Sigmoid colon (tissue), 4 donors: ENCODE measurements at regions not wholly inside any gene's neighbourhood (a gene's known extent, or its start where the extent isn't known, plus 50 kb on each side); places are given as distances from the start of the nearest gene placed in this dataset.

ENCODE experiments used
- EP300 ChIP-seq, 4 donors: sonication (generic); formaldehyde crosslinking; IDR thresholded peaks; one replicate each; pipeline ENCODE4 v1.6.1; 2017; ENCODE audit warnings: antibody characterized with exemption in 4 of 4
- POLR2A ChIP-seq, 2 donors: fragments of 450-650 bp; IDR thresholded peaks; one replicate each; pipeline ENCODE4 v1.6.1; 2016; ENCODE audit warnings: antibody characterized with exemption in 2 of 2, mild to moderate bottlenecking in 2 of 2, moderate library complexity in 2 of 2
- POLR2AphosphoS5 ChIP-seq, 4 donors: sonication (generic); formaldehyde crosslinking; IDR thresholded peaks; one replicate each; pipeline ENCODE4 v1.6.1; 2017; ENCODE audit warnings: antibody characterized with exemption in 4 of 4
- TF ChIP-seq, protein P1 (sequence below), 4 experiments: fragments of 450-650 bp in 3 of 4; fragments of 200-600 bp in 1 of 4; IDR thresholded peaks; one replicate each; pipeline ENCODE4 v1.5.1; 2016 to 2019; ENCODE audit warnings: antibody characterized with exemption in 4 of 4, mild to moderate bottlenecking in 3 of 4, moderate library complexity in 2 of 4

DNA sequence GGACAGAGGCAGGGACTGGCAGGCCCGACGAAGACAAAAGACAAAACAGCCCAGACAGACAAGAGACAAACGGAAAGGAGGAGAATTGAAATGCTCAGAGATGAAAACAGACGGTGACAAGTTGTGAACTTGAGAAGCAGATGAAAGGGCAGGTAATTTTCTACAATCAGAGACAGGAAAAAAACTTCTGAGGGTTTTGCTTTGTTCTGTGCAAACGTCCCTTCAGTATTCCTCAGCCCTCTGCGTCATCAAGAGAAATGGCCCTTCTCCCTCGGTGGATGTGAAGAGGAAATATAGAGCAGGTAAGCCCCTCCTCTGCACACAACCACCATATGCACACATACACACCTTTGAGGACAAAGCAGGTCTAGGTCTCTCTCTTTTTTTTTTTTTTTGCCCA, 206.6 kb downstream of the UACA start:
- no peak for TF ChIP-seq POLR2A (IDR thresholded peaks at IDR 0.05)
- TF ChIP-seq, protein P1, sequence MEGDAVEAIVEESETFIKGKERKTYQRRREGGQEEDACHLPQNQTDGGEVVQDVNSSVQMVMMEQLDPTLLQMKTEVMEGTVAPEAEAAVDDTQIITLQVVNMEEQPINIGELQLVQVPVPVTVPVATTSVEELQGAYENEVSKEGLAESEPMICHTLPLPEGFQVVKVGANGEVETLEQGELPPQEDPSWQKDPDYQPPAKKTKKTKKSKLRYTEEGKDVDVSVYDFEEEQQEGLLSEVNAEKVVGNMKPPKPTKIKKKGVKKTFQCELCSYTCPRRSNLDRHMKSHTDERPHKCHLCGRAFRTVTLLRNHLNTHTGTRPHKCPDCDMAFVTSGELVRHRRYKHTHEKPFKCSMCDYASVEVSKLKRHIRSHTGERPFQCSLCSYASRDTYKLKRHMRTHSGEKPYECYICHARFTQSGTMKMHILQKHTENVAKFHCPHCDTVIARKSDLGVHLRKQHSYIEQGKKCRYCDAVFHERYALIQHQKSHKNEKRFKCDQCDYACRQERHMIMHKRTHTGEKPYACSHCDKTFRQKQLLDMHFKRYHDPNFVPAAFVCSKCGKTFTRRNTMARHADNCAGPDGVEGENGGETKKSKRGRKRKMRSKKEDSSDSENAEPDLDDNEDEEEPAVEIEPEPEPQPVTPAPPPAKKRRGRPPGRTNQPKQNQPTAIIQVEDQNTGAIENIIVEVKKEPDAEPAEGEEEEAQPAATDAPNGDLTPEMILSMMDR (IDR thresholded peaks at IDR 0.05): no peak
- no peak for TF ChIP-seq POLR2AphosphoS5 (IDR thresholded peaks at IDR 0.05)
- no peak for TF ChIP-seq EP300 (IDR thresholded peaks at IDR 0.05)
